ENCODE measurements at regions not wholly inside any gene's neighbourhood (a gene's known extent, or its start where the extent isn't known, plus 50 kb on each side); places are given as distances from the start of the nearest gene placed in this dataset.
"Not testable (repeated sequence)": the region's sequence is repeated elsewhere in the genome, so short reads cannot be mapped to it uniquely, and the experiment has no call there.

DNA sequence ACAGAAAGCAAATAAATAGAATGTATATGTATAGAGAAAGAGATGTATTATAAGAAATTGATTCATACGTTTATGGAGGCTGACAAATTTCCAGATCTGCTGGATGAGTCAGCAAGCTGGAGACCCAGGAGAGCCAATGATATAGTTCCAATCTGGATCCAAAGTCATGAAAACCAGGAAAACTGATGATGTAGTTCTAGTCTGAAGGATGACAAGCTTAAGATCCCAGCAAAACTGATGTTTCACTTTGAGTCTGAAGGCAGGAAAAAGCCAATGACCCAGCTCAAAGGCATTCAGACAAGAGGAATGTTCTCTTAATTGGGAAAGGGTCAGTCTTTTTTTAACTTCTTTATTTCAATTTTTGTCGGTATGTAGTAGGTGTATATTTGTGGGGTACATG is 102.6 kb downstream of the LHFPL1 start:
- DNase-seq = no peak

DNA sequence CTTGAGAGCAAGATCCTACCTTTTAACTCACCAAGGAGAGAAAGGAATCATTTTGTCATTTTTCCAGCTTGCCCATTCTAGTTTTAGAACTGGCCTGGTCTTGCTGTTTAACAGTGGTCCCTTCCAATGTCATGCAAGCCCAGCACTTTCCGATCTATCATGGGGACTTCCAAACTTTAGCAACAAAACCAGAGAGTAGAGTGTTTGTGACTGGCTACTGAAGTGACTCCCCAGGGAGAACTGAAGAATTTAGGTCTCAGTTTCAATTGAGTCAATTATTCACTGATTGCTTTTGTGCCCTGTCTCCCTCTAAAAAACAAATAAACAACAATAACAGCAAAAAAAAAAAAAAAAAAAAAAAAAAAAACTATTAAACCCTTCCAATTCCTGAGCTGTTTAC is 108.3 kb downstream of the LHFPL1 start:
- DNase-seq = no peak

DNA sequence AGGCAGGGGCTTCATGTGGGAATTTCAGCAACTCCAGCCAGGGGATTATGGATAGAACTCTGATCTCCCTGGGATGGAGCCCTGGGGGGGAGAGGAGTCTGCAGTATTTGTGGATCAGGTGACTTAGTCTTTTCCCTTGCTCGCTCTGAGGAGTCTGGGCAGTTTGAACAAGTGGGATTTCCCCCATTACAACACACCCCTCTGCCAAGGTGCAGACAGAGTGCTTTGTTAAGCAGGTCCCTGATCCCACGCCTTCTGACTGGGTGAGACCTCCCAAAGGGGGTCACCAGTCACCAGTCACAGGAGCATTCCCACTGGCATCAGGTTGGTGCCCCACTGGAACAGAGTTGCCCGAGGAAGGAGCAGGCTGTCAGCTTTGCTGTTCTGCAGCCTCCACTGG is 123.9 kb downstream of the LHFPL1 start:
- no peak for DNase-seq

DNA sequence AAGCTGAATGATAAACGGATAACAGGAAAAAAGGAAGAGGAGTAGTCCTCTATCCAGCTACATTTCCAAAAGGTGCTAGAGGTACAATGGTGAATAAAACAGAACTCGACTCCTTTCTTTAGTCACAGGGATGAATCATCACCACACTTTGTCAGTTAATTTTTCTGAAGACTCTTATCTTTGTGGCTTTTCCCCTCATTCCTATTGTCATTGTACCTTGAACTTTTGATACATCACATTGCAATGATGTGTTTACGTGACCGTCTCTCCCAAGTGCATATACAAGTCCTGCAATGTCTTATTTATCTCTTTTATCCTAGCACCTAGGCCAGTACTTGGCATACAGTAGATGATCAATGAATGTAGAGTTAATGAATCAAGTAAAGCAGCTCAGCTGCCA is 134.7 kb downstream of the LHFPL1 start:
- no peak for DNase-seq

DNA sequence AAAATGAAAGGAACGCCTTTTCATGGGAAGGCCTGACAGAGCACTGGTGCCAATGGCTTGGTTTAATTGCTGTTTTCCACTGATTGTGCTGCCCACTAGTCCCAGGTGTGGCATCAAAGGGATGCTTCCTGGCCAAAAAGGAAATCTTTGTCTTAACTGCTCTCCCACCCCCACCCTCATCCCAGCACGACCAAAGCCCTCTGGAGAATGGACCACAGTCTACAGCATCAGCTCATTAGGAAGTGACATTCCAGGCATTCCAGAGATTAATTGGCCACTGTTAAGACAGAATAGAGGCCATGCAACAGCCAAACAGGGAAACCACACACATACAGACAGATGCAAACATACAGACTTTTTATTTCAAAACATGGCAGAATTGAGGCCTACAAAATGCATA is 143.2 kb downstream of the LHFPL1 start:
- DNase-seq = no peak

DNA sequence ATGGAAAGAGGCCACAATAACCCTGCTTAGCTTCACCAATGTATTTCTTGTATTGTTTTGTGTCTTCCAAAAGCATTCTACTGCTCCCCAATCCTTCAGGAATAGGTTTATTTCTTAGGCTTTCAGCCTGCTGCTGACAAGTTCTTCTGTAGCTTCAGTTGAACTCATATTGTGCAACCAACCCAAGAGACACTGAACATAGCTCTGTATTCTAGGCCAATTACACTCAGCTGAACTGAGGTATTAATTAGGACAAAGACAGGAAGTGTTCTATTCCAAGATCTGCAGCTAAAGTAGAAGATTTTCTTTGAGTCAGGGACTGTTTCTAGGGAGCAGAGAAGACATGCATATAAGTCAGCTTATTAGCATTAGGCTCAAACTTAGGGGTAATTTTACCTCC is 151.8 kb downstream of the LHFPL1 start:
- DNase-seq = no peak

DNA sequence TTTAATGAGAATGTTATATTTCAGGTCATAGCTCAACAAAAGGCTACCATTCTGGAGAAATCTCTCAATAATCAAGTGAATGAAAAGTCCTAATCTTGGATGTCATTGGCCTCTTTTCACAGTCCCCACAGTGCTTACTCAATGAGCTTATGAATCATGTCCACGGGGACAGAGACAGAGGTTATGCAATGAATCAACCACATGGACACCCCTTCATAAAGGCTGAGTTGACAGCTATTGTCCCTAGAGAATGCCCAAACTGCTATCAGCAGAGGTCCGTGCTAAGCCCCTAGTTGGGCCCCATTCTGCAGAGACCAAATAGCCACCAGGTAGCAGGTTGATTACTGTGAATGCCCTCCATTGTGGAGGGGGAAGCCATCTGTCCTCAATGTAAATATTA is 158.1 kb downstream of the LHFPL1 start:
- DNase-seq = no peak

DNA sequence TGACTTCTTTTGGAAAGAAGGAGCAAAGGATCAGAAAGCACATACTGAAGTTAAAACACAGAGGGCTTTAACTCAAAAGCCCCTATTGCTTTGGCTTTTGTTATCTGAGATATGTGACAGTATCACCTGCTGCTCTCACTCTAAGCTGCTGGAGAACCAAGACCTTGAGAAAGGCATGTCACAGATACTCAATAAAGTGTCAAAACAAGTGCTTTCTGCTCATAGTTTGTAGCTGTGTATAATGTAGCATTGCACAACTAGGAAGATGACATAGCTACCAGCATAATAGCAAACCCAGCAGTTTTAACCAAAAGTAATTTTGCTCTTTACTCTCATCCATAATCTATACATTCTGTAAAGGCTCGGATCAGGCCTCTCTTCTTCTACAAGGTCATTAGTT is 159.6 kb downstream of the LHFPL1 start:
- DNase-seq = no peak

DNA sequence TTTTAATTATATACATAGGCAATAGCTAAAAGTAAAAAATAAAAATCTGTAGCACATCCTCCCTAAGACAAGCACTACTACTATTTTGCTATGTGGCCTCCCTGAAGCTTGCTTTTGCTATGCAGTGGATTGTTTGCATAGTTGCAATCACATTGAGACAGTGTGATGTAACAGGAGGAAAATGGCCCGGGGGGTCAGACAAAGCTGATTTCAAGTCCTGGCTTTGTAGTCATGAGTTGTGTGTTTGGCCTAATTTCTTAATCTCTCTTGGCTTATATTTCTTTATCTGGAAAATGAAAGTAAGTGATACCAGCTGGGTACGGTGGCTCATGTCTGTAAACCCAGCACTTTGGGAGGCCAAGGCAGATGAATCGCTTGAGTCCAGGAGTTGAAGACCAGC is 166.6 kb downstream of the LHFPL1 start:
- DNase-seq = no peak

DNA sequence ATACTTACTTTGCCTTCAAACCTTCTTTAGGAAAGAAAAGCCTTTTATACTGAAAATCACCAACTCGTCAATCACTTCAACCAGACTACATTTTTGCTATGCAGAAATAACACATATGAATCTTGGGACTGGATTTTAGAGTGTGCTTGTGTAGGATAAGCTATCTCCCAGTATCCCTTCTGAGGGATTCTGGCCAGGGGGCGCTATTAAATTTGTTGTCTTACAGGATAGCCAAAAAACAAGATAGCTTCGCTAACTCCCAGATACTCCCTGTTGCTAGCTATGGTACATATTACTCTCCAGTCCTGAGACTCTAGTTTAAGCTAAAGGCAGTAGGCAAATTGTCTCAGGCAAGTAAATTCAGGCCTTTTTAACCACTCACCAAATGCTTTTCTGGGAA is 167.2 kb downstream of the LHFPL1 start:
- DNase-seq = no peak

DNA sequence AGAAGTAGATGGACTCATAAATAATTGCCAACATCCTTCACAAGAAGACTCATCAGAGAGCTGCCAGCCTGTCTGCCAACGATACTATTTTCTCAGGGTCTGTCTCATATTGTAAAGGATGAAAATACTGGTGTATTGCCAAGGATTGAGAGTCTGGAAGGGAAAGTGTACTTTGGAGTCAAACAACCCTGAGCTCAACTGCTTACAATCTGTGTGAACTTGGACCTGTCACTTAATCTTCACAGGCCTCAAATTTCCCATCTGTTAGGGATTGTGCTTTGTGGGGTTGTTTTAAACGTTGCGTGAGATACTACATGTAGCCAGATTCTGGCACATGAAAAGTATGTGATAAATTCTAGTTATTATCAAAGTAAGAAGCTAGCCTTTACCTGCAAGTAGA is 169.1 kb downstream of the LHFPL1 start:
- no peak for DNase-seq

DNA sequence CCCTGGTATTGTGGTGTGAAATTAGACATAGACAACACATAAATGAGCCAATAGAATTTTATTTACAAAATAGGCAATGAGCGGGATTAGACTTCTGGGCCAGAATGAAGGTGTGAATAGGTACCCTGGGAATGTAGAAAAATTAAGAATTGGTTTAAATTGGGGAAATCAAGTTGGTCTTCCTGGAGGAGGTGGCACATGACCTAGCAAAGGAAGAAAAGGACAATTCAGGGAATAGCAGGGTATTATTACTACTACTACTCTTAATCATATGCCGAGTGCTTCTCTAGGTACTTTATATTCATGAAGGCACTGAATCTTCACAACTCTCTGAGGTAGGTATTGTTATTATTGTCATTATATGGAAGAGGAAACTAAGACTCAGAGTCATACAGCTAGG is 202.1 kb downstream of the LHFPL1 start:
- no peak for DNase-seq

DNA sequence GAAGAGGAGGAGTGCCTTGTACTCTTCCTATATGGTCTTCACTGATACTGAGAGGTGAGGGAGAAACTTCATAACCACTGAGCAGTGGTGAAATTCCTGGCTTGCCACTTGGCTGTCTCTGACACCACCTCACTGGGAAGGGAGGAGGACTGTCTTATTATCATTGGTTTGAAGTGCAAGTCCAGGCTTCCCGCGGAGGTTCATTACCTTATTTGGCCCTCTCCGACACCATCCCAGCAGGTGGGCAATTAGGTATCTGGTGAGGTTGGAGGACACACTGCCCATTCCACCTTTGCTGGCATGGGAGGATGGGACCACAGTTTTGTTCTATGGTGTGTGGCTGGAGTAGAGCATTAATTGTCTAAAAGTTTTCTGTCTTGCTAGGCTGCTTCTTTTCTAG is 206.1 kb downstream of the LHFPL1 start:
- DNase-seq = no peak

DNA sequence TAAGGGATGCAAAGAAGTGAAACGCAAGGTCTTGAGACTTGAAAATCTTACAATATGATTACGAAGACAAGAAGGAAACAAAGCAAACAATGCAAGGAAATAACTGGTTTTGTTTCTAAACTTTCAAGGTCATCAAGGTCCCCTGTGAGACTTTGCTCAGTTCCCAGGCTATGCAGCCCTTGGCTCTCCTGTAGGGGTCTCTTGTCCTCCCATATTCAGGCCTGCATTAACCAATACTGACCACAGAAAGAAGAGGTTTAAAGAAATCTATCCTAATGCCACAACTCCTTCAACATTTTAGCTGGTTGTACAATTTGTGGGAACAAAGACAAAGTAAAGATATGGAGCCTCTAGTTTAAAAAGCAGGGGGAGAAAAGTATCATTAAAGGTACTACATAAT is 209.2 kb downstream of the LHFPL1 start:
- no peak for DNase-seq

DNA sequence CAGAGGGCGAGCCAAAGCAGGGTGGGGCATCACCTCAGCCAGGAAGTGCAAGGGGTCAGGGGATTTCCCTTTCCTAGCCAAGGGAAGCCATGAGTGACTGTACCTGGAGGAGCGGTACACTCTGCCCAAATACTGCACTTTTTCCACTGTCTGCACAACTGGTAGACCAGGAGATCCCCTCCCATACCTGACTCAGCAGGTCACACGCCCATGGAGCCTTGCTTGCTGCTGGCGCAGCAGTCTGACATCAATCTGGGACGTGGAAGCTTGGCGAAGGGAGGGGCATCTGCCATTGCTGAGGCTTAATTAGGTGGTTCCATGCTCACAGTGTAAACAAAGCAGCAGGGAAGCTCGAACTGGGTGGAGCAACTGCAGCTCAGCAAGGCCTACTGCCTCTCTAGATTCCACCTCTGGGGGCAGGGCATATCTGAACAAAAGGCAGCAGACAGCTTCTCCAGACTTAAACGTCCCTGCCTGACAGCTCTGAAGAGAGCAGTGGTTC is 217.7 kb downstream of the LHFPL1 start:
- not testable (repeated sequence) for DNase-seq

DNA sequence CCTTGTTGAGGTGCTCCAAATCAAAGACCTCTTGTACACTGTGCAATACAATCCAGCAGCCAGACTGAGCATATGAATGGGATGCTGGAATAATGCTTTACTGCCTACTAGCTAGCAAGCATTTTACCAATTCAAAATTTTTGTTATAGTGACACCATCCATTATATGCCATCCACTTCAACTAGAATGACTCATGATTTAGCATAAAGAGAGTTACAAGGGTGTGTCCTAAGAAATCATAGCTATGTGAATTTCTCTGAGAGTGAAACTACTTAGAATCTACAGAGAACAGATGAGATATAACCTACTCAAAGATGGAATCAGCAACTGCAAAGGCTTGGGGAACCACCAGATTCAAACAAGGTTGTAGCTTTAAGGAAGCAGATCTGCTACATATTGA is 221.9 kb downstream of the LHFPL1 start:
- DNase-seq = no peak

DNA sequence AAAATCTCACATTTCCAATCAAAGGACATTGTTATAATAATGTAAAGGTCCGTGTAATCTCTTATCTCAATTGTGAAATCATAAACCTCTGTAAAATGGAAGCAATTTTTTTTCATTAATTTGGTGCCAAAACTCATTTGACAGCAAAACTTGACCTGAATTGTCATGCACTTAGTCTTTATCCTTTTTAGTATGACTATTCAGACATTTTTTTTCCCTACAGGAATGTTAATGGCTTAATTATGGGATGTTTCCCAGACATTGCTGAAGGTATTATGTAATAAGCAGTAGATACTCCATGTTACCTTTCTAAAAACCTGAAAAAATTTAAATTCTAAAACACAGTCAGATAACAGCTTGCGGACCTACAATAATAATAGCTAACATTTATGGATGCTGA is 228.9 kb downstream of the LHFPL1 start:
- DNase-seq = no peak

DNA sequence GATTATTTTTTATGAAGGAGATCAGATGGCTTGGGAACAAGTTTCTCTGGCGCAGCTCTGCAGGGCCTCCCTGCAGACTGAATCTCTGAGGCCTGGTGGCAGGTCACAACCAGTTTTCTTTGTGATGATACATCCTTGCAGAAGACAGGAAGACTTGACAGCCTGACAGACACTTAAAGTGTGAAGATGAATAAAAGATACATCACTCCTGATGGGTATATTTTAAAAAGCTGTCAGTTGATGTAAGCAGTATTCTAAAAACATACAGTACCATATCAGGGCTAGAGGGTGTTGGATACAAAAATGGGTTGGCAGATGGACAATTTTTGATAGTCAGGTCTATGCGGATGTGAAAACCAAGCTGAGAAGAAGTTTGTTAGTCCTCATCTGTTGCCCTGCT is 239.5 kb downstream of the LHFPL1 start:
- no peak for DNase-seq

DNA sequence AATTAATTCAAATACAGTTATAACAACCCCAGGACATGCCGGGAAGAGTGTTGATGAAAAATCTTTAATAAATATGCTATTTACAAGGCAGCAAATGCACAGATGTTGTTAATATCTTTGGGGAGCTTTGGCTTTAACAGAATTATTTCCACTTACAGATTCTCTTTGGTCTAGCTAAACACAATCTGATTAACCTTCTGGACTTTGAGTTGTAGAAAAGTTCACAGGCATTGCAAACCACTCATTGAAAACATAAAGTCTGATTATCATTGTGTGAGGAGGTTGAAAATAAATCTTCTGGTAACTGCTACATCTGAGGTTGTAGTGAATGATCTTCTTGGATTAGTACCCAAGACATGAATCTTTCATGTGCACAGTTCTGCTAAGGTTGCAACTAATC is 255.6 kb downstream of the LHFPL1 start:
- no peak for DNase-seq

DNA sequence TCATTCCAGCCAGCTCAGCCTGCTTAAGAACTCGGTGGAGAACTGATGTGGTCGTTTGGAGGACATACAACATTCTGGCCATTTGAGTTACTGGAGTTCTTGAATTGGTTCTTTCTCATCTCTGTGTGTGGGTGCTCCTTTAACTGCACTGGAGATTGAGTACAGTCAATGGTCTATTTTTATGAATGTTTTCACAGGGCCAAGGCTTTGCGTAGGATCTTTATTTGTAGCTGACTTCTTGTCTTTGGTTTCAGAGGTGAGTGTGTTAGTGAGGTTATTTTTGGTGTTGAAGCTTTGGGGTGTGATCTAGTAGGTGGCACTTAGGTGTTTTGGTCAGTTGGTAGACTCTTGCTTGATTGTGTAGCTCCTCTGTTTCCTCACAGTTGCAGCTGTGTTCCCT is 288.4 kb downstream of the LHFPL1 start:
- DNase-seq = no peak

DNA sequence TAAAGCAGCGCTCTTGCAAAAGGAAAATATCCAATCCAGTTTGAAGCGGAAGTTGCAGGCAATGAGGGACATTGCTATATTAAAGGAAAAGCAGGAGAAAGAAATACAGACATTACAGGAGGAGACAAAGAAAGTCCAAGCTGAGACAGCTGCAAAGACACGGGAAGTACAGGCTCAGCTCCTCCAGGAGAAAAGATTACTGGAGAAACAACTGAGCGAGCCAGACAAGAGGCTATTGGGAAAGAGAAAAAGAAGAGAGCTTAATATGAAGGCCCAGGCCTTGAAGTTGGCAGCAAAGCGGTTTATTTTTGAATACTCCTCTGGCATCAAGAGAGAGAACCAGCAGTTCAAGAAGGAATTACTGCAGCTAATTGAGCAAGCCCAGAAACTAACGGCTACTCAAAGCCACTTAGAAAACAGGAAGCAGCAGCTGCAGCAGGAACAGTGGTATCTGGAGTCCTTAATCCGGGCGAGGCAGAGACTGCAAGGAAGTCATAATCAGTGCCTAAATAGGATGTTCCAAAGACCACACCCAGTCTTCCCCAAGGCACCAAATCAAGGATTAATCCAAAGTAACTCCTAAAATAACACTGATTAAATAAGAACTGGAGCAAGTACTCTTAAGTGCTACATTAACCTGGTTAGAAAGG is 298.0 kb downstream of the LHFPL1 start:
- not testable (repeated sequence) for DNase-seq

DNA sequence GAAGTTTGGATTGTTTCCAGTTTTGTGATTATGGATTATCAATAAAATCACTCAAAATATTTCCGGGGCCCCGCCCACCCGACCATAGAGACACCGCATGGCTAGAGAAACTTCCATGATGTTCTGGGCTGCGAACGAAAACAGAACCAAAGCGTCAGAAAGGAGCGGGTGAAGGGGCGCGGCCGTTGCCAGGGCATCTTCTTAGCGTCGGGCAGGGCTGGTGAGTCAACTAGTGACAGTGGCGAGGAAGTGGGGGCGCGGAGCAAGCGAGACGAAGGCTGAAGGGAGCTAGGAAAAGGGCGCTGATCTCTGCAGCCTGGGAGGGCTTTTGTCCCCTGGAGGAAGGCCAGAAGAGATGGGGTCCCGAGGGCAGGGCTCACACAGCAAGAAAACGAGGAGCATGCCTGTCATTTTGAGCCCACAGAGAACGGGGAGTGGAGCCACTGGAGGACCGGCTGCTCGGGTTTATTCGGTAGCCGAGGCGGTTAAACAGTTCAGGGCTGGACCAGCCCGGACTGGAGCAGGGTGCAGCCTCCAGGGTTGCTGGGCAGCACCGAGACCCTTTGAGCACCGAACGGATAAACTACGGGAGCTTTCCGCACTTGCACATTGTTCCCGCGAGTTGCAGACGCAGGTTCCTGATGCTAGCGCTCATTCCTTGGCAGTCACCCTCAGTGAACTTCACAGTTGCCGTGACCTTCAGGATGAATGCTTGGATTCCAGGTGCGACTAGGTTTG is 298.1 kb upstream of the TRPC5 start:
- DNase-seq = no peak

DNA sequence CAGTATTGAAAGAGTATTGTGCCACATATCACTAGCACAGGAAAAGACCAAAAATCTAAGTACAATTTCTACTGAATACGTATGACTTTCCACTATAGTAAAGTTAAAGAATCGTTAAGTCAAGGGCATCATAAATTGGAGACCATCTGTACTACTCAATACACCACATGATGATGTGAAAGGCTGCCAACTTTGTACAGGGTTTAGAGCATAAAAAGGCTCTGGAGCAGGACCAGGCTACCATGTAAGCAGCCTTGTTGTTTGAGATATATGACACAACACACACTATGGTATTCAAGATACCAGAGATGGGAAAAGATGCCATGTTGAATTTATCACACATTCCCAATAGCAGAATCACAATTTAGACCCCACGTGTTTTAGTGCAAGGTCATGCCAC is 294.9 kb upstream of the TRPC5 start:
- DNase-seq = no peak

DNA sequence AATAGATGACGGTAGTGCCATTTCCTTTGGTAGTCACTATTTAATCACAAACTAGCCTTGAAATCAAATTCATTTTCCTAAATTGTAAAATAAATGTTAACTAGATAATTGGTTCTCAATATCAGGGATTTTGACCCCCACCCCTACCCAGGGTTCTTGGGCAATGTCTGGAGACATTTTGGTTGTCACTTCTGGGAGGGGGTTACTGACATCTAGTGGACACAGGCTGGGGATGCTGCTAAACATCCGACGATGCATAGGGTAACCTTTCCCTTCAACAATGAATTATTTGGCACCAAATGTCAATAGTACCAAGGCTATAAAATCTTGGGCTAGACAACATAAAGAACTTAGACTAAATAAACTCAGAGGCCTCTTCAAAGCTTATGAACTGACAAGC is 285.8 kb upstream of the TRPC5 start:
- DNase-seq = no peak

Data from skin of body (tissue), 1 donor.